ENCODE measurements at regions not wholly inside any gene's neighbourhood (a gene's known extent, or its start where the extent isn't known, plus 50 kb on each side); places are given as distances from the start of the nearest gene placed in this dataset.
"Not testable (repeated sequence)": the region's sequence is repeated elsewhere in the genome, so short reads cannot be mapped to it uniquely, and the experiment has no call there.

- not testable (repeated sequence) for H3K4me3 ChIP-seq (ENCODE audit: low read length)
These were observed 79.5 kb upstream of the ABCD2 start for GRCh38 chr12:39699079-39699478.

GRCh38 chr12:39697108-39697507 is 77.5 kb upstream of the ABCD2 start:
- DNase-seq (ENCODE audit: low read depth), result no peak
- no peak overlapping the region for H3K4me3 ChIP-seq (ENCODE audit: low read length)
- TF ChIP-seq, protein P1, sequence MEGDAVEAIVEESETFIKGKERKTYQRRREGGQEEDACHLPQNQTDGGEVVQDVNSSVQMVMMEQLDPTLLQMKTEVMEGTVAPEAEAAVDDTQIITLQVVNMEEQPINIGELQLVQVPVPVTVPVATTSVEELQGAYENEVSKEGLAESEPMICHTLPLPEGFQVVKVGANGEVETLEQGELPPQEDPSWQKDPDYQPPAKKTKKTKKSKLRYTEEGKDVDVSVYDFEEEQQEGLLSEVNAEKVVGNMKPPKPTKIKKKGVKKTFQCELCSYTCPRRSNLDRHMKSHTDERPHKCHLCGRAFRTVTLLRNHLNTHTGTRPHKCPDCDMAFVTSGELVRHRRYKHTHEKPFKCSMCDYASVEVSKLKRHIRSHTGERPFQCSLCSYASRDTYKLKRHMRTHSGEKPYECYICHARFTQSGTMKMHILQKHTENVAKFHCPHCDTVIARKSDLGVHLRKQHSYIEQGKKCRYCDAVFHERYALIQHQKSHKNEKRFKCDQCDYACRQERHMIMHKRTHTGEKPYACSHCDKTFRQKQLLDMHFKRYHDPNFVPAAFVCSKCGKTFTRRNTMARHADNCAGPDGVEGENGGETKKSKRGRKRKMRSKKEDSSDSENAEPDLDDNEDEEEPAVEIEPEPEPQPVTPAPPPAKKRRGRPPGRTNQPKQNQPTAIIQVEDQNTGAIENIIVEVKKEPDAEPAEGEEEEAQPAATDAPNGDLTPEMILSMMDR (IDR thresholded peaks at IDR 0.05; ENCODE audit: insufficient read depth, low read depth, low read length, missing control alignments), result no peak

More at GRCh38 chr12:39699079-39699478, 79.5 kb upstream of the ABCD2 start:
- DNase-seq (ENCODE audit: low read depth), result not testable (repeated sequence)

- TF ChIP-seq, protein P1 (IDR thresholded peaks at IDR 0.05; ENCODE audit: insufficient read depth, low read depth, low read length, missing control alignments), result no peak
- DNase-seq (ENCODE audit: low read depth), result peak; percentile 10
- H3K4me3 ChIP-seq (ENCODE audit: low read length), result no peak overlapping the region
These were observed 72.8 kb upstream of the ABCD2 start for GRCh38 chr12:39692258-39692853.

DNA sequence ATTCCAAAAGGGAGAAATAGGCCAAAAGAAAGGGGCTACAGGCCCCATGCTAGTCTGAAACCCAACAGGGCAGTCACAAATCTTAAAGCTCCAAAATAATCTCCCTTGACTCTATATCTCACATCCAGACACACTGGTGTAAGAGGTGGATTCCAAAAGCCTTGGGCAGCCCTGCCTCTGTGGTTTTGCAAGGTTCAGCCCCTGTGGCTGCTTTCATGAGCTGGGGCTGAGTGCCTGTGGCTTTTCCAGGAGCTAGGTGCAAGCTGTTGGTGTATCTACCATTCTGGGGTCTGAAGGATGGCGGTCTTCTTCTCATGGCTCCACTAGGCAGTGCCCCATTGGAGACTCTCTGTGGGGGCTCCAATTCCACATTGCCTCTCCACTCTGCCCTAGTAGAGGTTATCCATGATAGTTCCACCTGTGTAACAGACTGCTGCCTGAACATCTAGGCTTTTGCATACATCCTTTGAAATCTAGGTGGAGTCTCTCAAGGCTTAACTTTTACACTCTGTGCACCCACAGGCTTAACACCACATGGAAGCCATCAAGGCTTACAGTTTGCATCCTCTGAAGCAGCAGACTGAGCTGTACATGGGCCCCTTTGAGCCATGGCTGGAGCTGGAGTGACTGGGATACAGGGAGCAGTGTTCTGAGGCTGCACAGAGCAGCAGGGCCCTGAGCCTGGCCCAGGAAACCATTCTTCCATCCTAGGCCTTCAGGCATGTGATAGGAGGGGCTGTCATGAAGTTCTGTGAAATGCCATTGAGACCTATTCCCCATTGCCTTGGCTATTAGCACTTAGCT is 66.5 kb upstream of the ABCD2 start:
- no peak overlapping the region for H3K4me3 ChIP-seq (ENCODE audit: low read length)
- DNase-seq (ENCODE audit: low read depth), result no peak
- TF ChIP-seq, protein P1 (IDR thresholded peaks at IDR 0.05; ENCODE audit: insufficient read depth, low read depth, low read length, missing control alignments), result no peak

DNA sequence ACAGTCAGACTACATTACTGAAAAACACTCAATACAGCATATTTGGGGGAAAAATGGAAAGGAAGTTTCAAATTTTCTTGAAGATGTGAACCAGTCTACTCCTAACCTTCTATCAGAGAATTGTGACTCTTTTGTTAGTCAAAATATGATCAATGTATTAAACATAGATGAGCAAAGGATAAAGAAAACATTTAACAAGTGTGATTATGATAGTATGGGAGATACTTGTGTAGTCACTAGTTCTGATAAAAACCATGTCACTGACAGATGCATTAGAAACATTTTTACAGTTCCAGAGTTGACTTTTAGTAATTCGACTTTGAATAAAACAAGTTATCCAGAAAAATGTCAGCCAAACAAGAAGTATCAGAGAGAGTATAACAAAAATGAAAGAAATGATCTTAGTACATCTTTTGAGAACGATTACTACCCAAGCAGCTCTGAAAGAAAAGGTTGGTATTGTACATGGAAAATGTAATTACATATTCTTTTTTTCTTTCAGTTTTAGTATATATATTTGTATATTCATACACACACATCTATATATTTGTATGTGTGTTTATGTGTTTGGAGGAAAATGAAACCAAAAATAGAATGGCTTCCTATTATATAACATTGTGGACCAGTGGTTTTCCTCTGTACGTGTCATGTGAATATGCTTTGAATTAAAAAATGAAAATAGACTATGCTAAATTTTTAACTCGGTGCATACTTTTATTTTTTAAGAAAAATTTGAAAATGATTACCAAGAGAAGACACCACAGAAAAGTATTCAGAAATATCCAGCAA is 63.3 kb upstream of the ABCD2 start:
- H3K4me3 ChIP-seq (ENCODE audit: low read length), result no peak overlapping the region
- DNase-seq (ENCODE audit: low read depth), result no peak
- TF ChIP-seq, protein P1 (IDR thresholded peaks at IDR 0.05; ENCODE audit: insufficient read depth, low read depth, low read length, missing control alignments), result no peak

GRCh38 chr12:39675263-39675662 is 55.7 kb upstream of the ABCD2 start:
- TF ChIP-seq, protein P1 (IDR thresholded peaks at IDR 0.05; ENCODE audit: insufficient read depth, low read depth, low read length, missing control alignments), result no peak
- no peak for DNase-seq (ENCODE audit: low read depth)
- H3K4me3 ChIP-seq (ENCODE audit: low read length), result no peak overlapping the region

DNA sequence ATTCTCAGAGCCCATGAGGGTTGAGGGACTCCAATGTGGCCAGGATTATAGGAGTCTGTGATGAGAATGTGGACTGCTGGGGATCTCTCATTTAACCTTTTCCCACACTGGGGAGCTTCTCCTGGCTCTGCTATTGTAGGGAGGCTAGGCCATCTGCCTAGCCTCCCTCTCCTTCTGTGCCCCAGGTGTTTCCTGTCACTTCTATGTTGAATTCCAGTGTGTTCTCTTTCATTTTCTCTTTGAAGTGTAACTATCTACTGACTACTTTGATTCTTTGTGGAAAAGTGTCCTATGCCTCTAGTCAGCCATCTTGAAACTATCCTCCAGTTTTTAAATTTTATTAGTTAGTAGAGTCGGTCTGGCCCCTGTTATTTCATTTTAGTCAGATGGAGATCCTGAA is 53.4 kb upstream of the ABCD2 start:
- no peak overlapping the region for H3K4me3 ChIP-seq (ENCODE audit: low read length)
- TF ChIP-seq, protein P1 (IDR thresholded peaks at IDR 0.05; ENCODE audit: insufficient read depth, low read depth, low read length, missing control alignments), result no peak
- DNase-seq (ENCODE audit: low read depth), result no peak

All from epithelial cell of esophagus (primary cell).